Activated T-cell treated with anti-CD3 and anti-CD28 coated beads, Interleukin-2, amount 50 U/mL, for 1 hour (primary cell): ENCODE measurements at regions not wholly inside any gene's neighbourhood (a gene's known extent, or its start where the extent isn't known, plus 50 kb on each side); places are given as distances from the start of the nearest gene placed in this dataset.

Experiments used
- DNase-seq: peaks from one replicate; pipeline ENCODE4 v3.0.0-alpha.2; 2020

DNA sequence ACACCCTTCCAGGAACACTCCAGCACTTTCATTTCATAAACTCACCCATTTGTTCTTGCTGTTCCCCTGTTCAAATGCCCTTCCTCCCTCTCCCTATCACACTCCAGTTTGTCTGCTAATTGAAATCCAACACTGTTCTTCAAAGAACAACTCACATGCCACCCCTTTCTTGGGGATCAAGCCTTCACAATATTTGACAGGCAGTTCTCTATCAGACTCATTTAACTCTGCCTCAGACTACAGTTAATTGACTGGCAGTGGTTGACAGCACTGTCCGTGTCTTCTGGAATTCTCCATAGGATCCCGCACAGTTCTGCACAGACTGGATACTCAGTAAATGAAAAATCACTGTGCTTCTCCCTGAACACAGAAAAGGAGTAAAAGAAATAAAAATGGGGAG lies 87.8 kb downstream of the PMP22 start:
- no peak for DNase-seq

DNA sequence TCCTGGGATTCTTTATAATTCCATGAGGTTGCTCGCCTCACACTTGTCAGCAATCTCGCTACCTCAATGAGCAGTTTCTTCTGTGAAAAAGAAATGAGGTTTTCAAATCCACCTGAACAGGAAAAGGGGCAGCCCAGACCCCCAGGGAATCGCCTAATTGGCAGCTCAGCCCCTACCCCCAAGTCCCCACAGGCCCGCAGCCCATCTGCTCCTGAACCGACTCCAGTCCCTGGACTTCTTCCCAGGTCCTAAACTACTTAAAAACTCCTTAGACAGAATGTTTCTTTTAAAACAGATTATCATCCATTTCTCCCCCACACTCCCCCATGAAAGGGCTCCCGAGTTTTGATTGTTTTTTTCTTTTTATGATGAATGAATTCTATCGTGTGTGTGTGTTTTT lies 89.8 kb downstream of the PMP22 start:
- DNase-seq: no peak

- no peak for DNase-seq
These were observed 93.7 kb downstream of the PMP22 start for GRCh38 chr17:15171167-15172047.

DNA sequence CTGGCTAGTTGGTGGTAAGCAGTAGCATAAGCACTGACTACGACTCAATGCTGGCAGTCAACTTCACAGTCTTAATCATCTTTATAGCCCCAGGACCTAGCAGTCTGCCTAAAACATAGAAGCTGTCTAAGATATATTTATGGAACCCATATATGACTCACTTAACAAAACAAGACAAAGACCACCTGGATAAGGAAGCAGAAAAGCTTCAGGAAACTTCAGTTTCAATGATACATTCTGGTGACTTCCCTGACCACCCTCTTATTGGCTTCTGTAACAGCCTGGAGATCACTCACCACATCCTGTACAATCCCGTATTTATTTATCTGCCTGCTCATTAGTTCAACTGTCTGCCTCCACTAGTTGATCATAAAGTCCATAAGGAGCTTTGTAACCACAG lies 95.5 kb downstream of the PMP22 start:
- no peak for DNase-seq

GRCh38 chr17:15168379-15168778 lies 96.7 kb downstream of the PMP22 start:
- no peak for DNase-seq

GRCh38 chr17:15161395-15161794 lies 103.7 kb downstream of the PMP22 start:
- DNase-seq: no peak

- DNase-seq: no peak
These were observed 108.1 kb downstream of the PMP22 start for GRCh38 chr17:15157051-15157450.

GRCh38 chr17:15154618-15155017 lies 110.5 kb downstream of the PMP22 start:
- no peak for DNase-seq

DNA sequence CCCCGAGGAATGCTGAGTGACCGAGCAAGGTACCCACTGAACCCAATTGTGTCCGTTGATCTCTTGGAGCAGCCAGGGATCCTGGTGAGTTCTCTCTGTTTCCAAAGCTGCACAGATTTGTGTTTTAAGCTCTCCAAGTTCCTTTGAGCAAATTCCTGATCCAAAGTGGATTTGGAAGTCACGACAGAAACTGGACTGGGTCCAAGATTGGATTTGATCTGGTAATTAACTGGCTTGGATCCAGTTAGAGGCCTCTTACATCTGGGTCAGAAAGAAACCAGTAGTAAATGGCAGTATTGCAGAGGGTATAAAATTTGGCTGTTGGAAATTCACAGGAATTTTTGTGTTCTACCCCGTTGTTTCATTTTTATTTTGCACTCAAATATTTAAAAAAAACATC lies 119.5 kb downstream of the PMP22 start:
- DNase-seq: no peak

- DNase-seq: no peak
These were observed 121.6 kb downstream of the PMP22 start for GRCh38 chr17:15143524-15143923.

DNA sequence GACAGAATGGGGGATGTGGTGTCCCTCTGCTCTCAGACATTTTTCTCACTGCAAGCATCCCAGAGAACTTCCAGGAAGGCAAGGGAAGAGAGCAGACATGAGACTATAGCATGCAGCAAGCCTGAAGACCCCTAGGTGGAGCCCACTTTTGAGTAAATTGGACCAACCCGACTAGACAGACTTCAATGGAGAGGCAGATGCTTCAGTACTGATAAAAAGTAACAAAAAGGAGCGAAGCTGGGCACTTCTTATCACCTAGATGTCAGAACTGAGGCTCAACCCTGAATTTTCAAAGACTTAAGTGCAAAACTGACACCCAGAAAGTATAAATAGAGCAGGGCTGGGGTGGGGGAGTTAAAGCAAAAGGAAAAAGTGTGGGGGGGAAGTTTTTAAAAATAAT lies 130.8 kb downstream of the PMP22 start:
- no peak for DNase-seq

DNA sequence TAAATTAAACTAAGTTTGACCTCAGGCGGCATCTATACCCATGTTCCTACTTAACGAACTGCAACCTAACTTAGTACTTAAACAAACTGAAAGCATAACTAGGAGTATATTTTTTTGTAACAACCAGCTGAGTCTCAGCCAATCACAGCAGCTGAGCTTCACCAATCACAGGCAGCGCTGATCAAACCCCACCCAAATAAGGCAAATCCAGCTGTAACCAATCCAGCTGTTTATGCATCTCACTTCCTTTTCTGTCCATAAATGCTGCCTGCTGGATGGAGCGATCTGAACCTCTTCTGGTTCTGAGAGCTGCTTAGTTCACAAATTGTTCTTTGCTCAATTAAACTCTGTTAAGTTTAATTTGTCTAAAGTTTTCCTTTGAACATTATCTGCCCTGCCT lies 131.3 kb downstream of the PMP22 start:
- DNase-seq: no peak

DNA sequence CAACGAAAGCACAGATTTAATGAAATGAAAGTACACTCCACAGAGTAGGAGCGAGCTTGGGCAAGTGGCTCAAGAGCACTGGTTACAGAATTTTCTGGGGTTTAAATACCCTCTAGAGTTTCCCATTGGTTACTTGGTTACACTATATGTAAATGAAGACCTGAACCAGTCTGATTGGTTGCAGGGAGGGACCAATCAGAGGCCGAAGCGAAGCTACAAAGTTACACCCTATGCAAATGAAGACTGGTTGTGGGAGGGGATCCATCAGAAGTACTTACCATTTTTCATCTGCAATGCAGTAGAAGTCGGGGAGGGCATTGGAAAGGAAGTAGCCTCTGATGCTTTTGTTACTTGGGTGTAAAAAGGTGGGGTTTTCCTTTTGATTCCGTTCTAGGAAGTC lies 132.0 kb downstream of the PMP22 start:
- no peak for DNase-seq

- no peak for DNase-seq
These were observed 134.7 kb downstream of the PMP22 start for GRCh38 chr17:15130426-15130825.

DNA sequence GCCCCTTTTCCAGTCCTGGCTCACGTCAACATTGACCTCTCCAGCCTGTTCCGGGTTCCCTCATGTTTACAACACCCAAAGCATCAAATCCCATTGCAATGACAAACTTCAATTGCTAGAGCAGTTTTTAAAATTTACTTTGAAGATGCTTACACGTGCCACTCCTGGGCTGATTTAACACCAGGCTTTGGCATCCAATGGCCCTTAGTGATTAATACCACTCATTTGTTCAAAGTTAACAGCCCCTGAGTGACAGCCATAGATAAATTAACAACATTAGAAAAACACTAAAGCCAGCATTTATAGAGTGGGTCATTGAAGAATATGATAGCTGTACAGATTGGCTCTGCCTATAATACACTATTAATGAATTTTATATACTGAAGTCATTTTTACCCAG lies 135.1 kb downstream of the PMP22 start:
- DNase-seq: no peak

DNA sequence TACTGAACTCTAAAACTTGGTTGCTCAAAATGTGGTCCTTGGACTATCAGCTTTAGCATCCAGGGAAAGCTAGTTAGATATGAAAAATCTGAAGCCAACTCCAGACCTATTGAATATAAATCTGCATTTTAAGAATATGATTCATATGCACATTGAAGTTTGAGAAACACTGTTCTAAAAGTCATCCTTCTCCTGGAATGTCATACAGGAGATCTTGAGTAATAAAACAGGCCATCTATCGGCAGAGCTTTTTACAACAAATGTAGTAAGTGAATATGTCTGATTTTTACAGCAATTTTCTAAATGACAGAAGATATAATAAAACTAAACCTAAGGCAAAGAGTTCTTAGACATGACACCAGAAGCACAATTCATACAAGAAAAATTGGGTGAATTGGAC lies 140.4 kb downstream of the PMP22 start:
- DNase-seq: no peak

- no peak for DNase-seq
These were observed 140.9 kb downstream of the PMP22 start for GRCh38 chr17:15124264-15124595.

DNA sequence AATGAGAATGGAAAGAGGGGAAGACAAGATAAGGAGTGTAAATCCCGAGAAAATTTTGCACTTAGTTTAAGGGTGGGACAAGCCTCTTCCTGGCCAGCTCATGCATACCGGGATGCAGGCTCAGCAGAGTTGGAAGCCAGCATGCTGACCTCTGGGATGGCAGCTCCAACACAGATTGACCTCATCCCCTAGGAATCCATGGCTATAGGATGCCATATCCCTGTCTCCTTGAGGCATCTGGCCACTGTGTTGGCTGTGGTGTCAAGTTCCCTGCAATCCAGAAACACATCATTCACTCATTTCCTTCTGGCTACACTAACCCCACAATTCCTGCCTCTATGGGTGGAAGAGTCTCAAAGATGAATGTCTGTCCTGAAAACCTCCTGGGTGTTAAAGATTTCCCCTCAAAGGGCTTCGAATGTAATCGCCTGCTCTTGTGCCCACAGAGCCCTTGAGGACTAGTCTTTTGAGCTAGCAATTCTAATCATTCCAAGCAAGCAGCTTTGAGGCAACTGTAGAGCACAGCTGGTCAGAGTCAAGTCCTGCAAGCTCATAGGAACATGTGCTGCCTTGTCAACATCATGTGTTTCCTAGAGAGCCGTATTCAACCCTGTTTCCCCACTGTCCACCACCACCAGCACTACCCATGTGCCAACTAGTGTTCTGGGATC lies 141.4 kb downstream of the PMP22 start:
- no peak for DNase-seq

GRCh38 chr17:15122857-15123256 lies 142.3 kb downstream of the PMP22 start:
- no peak for DNase-seq

DNA sequence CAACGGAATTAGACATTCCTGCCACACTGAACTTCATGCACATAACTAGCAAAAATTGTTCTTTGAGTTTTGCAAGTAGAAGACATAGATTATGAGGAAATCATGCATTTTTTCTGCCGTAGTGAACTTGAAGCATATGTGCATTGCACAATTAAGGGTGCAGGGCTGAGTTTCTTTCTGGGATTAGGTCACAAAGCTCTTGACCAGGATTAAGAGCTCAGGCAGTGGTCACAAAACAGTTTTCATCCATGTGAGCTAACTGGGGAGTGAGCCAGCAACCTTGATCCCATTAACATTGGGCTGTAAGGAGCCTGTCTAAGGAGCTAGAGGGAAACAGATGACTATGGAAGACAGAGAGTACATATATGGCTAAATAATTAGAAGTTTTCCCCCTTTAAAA lies 143.7 kb downstream of the PMP22 start:
- no peak for DNase-seq

DNA sequence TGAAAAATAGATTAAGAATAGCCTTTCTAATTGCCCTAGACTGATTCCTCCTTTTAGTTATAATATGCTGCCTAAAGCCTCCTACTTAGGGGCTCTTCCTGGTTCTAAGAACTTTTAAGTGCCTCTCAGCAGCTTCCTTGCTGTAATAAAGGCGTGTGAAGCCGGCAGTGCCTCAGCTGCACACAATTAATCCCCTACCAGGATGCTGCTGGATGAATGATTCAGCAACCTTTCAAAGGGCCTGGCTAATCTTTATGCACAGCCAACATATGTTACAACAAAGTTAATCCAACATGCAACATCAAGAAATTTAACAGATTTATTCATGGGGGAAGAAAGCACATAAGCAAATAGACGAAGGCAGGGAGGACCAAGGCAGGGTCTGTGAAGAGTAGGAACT lies 145.2 kb downstream of the PMP22 start:
- DNase-seq: no peak

GRCh38 chr17:15117239-15117638 lies 147.9 kb downstream of the PMP22 start:
- no peak for DNase-seq

GRCh38 chr17:15112846-15113617 lies 152.1 kb downstream of the PMP22 start:
- DNase-seq: no peak

GRCh38 chr17:15109608-15110007 lies 155.5 kb downstream of the PMP22 start:
- no peak for DNase-seq
